ENCODE measurements at regions not wholly inside any gene's neighbourhood (a gene's known extent, or its start where the extent isn't known, plus 50 kb on each side); places are given as distances from the start of the nearest gene placed in this dataset.
A peak's percentile ranks its signal among the peaks of the same experiment; 100 is the strongest.

GRCh38 chr12:92558215-92558773 lies 144.5 kb upstream of the PLEKHG7 start:
- ChIA-PET POLR2A (ENCODE audit: unreplicated experiment) (no interaction called here), CTCF (no interaction called here)
- intact Hi-C loops (cut with micrococcal nuclease; ENCODE audit: unreplicated experiment), result no loop called here
- Histone ChIP-seq H3K4me2 (no peak overlapping the region), H3K9me2 (ENCODE audit: insufficient read depth) (no peaks in the 10 kb centered on the region), H3K4me1 (replicated peaks; ENCODE audit: insufficient read depth) (no peaks in the 10 kb centered on the region), H3K36me3 (ENCODE audit: low read depth) (no peaks in the 10 kb centered on the region), H4K20me1 (ENCODE audit: insufficient read depth) (no peaks in the 10 kb centered on the region), H3K27me3 (ENCODE audit: insufficient read depth, low read depth) (no peaks in the 10 kb centered on the region), H3K27ac (no peak overlapping the region), H3F3A (ENCODE audit: insufficient read depth, low read depth) (no peaks in the 10 kb centered on the region), H3K79me2 (ENCODE audit: low read depth) (no peaks in the 10 kb centered on the region), H3K4me3 (no peak overlapping the region), H3K9me3 (ENCODE audit: insufficient read depth, low read depth) (no peaks in the 10 kb centered on the region), H2AFZ (0 out of 2 replicates have a peak overlapping the region, but pooled peaks have one; percentile 48)
- BruUV-seq (replicated peaks), result no TSS peak
- DNase-seq, result no peak
- no peak for TF ChIP-seq EZH2 (IDR thresholded peaks at IDR 0.05; ENCODE audit: low read depth)
- TF ChIP-seq, protein P1, sequence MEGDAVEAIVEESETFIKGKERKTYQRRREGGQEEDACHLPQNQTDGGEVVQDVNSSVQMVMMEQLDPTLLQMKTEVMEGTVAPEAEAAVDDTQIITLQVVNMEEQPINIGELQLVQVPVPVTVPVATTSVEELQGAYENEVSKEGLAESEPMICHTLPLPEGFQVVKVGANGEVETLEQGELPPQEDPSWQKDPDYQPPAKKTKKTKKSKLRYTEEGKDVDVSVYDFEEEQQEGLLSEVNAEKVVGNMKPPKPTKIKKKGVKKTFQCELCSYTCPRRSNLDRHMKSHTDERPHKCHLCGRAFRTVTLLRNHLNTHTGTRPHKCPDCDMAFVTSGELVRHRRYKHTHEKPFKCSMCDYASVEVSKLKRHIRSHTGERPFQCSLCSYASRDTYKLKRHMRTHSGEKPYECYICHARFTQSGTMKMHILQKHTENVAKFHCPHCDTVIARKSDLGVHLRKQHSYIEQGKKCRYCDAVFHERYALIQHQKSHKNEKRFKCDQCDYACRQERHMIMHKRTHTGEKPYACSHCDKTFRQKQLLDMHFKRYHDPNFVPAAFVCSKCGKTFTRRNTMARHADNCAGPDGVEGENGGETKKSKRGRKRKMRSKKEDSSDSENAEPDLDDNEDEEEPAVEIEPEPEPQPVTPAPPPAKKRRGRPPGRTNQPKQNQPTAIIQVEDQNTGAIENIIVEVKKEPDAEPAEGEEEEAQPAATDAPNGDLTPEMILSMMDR (conservative IDR thresholded peaks at IDR 0.05), result no peak

GRCh38 chr12:92557422-92557724 lies 145.4 kb upstream of the PLEKHG7 start:
- Histone ChIP-seq H2AFZ (no peak overlapping the region), H3K27me3 (ENCODE audit: insufficient read depth, low read depth) (no peaks in the 10 kb centered on the region), H3K4me3 (no peak overlapping the region), H3K36me3 (ENCODE audit: low read depth) (no peaks in the 10 kb centered on the region), H3K4me2 (no peak overlapping the region), H3K9me3 (ENCODE audit: insufficient read depth, low read depth) (no peaks in the 10 kb centered on the region), H3K4me1 (replicated peaks; ENCODE audit: insufficient read depth) (peaks cover 7% of the 10 kb centered on the region), H3K27ac (no peak overlapping the region), H3K79me2 (ENCODE audit: low read depth) (no peaks in the 10 kb centered on the region), H3F3A (ENCODE audit: insufficient read depth, low read depth) (peaks cover 8% of the 10 kb centered on the region), H4K20me1 (ENCODE audit: insufficient read depth) (no peaks in the 10 kb centered on the region), H3K9me2 (ENCODE audit: insufficient read depth) (no peaks in the 10 kb centered on the region)
- TF ChIP-seq EZH2 (IDR thresholded peaks at IDR 0.05; ENCODE audit: low read depth), result no peak
- TF ChIP-seq, protein P1 (conservative IDR thresholded peaks at IDR 0.05), result no peak
- CTCF ChIA-PET, result interaction anchor here (0.7 kb wide), 1 partner anchor 41 kb away, joined by 5 read pairs; no protein-coding TSS in a partner anchor
- no peak for DNase-seq
- intact Hi-C loops (cut with micrococcal nuclease; ENCODE audit: unreplicated experiment), result no loop called here
- no TSS peak for BruUV-seq (replicated peaks)
- POLR2A ChIA-PET (ENCODE audit: unreplicated experiment), result no interaction called here

DNA sequence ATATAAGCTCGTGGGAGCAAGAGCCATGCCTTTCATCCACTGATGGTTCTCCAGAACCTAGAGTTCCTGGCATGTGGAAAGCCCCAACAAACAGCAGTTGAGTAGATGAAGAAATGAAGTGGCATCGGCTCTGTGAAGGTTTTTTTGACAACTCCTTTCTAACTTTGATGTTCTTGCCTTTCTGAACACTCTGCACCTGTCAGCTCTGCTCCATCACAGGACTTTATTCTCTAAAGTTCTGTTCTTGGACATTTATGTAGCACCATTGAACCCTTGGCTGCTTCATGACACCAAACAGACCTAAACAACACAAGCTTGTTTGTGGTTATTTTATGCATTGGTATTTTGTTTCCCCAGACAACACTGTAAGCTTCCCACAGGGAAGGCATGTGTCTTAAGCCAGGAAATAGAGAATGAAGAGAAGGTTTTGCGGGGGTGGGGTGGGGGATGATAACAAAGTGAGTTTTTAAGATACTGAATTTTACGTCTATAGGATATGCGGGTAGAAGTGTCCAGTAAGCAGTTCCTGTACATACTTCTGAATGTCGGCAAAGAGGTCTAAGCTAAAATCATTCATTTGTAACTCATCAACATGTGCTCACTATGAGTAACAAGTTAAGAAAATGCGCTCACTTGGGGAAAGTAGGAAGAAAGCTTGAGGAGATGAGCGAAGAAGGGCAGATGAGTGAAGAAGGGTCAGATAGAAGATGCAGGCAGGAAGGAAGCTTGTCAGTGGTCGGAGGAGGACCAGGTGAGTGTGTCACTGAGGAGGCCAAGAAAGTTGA lies 146.0 kb upstream of the PLEKHG7 start:
- Histone ChIP-seq H4K20me1 (ENCODE audit: insufficient read depth) (no peaks in the 10 kb centered on the region), H3K4me3 (no peak overlapping the region), H3K4me2 (no peak overlapping the region), H3K4me1 (replicated peaks; ENCODE audit: insufficient read depth) (peaks cover 13% of the 10 kb centered on the region), H3K79me2 (ENCODE audit: low read depth) (no peaks in the 10 kb centered on the region), H3F3A (ENCODE audit: insufficient read depth, low read depth) (peaks cover 13% of the 10 kb centered on the region), H2AFZ (no peak overlapping the region), H3K27me3 (ENCODE audit: insufficient read depth, low read depth) (no peaks in the 10 kb centered on the region), H3K9me3 (ENCODE audit: insufficient read depth, low read depth) (no peaks in the 10 kb centered on the region), H3K36me3 (ENCODE audit: low read depth) (no peaks in the 10 kb centered on the region), H3K9me2 (ENCODE audit: insufficient read depth) (no peaks in the 10 kb centered on the region), H3K27ac (no peak overlapping the region)
- ChIA-PET CTCF (interaction anchor here (0.7 kb wide), 1 partner anchor 41 kb away, joined by 5 read pairs; no protein-coding TSS in a partner anchor), POLR2A (ENCODE audit: unreplicated experiment) (no interaction called here)
- BruUV-seq (replicated peaks), result no TSS peak
- no peak for TF ChIP-seq EZH2 (IDR thresholded peaks at IDR 0.05; ENCODE audit: low read depth)
- TF ChIP-seq, protein P1 (conservative IDR thresholded peaks at IDR 0.05), result no peak
- intact Hi-C loops (cut with micrococcal nuclease; ENCODE audit: unreplicated experiment), result no loop called here
- DNase-seq, result no peak
